Epithelial cell of proximal tubule (primary cell): ENCODE measurements at regions not wholly inside any gene's neighbourhood (a gene's known extent, or its start where the extent isn't known, plus 50 kb on each side); places are given as distances from the start of the nearest gene placed in this dataset.

Source experiments
- DNase-seq: peaks from one replicate; pipeline ENCODE4 v3.0.0-alpha.2; 2011; ENCODE audit warnings: low read depth
- H3K4me3 ChIP-seq: 2 replicates; pipeline ENCODE4 v1.5.1; 2011; ENCODE audit warnings: low read depth, mild to moderate bottlenecking, low read length
- TF ChIP-seq, protein P1 (sequence below): conservative IDR thresholded peaks from 2 replicates; pipeline ENCODE4 v1.5.1; 2012; ENCODE audit warnings: low read depth, mild to moderate bottlenecking, low read length

DNA sequence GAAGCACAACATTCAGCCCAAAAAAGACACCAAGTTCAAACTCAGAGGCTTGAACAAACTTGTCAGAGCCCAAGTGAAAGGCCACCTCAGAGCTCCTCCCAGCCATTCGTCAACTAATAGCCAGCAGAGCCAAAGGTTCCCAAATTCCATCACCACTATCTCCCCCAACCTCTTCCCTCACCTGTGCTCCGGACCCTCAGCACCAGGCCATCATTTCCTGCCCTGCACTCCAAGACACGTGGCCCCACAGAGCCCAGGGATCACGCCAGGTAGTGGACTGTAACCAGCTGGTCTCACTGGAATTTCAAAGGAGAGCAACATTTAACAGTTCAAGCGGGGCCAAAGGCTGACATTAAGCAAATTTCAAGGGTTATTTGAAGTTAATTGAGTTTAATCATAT is 245.2 kb upstream of the IGF1R start:
- TF ChIP-seq, protein P1, sequence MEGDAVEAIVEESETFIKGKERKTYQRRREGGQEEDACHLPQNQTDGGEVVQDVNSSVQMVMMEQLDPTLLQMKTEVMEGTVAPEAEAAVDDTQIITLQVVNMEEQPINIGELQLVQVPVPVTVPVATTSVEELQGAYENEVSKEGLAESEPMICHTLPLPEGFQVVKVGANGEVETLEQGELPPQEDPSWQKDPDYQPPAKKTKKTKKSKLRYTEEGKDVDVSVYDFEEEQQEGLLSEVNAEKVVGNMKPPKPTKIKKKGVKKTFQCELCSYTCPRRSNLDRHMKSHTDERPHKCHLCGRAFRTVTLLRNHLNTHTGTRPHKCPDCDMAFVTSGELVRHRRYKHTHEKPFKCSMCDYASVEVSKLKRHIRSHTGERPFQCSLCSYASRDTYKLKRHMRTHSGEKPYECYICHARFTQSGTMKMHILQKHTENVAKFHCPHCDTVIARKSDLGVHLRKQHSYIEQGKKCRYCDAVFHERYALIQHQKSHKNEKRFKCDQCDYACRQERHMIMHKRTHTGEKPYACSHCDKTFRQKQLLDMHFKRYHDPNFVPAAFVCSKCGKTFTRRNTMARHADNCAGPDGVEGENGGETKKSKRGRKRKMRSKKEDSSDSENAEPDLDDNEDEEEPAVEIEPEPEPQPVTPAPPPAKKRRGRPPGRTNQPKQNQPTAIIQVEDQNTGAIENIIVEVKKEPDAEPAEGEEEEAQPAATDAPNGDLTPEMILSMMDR: no peak
- DNase-seq: no peak
- H3K4me3 ChIP-seq: no peak overlapping the region

- DNase-seq: no peak
- TF ChIP-seq, protein P1: no peak
- H3K4me3 ChIP-seq: no peak overlapping the region
Measured at GRCh38 chr15:98403569-98403968, 244.8 kb upstream of the IGF1R start.

GRCh38 chr15:98405013-98405412 is 243.3 kb upstream of the IGF1R start:
- no peak for DNase-seq
- TF ChIP-seq, protein P1: no peak

GRCh38 chr15:98408231-98408630 is 240.1 kb upstream of the IGF1R start:
- peak; percentile 61 for DNase-seq
- TF ChIP-seq, protein P1: no peak
- no peak overlapping the region for H3K4me3 ChIP-seq

More at GRCh38 chr15:98405013-98405412, 243.3 kb upstream of the IGF1R start:
- no peak overlapping the region for H3K4me3 ChIP-seq

- TF ChIP-seq, protein P1: no peak
- DNase-seq: no peak
- no peak overlapping the region for H3K4me3 ChIP-seq
Measured at GRCh38 chr15:98410328-98410727, 238.0 kb upstream of the IGF1R start.

- no peak for DNase-seq
- TF ChIP-seq, protein P1: no peak
- no peak overlapping the region for H3K4me3 ChIP-seq
Measured at GRCh38 chr15:98412852-98413251, 235.5 kb upstream of the IGF1R start.

GRCh38 chr15:98413933-98414546 is 234.3 kb upstream of the IGF1R start:
- no peak overlapping the region for H3K4me3 ChIP-seq
- TF ChIP-seq, protein P1: no peak
- DNase-seq: no peak
